Upper lobe of left lung (tissue), 4 donors: ENCODE measurements at regions not wholly inside any gene's neighbourhood (a gene's known extent, or its start where the extent isn't known, plus 50 kb on each side); places are given as distances from the start of the nearest gene placed in this dataset.

Experiments used
- CTCF ChIP-seq, 6 experiments: fragments of 450-650 bp in 4 of 6; fragments of 200-600 bp in 2 of 6; sonication (generic) in 2 of 6; IDR thresholded peaks; one replicate each; pipeline ENCODE4 v1.5.1; 2016 to 2019; ENCODE audit warnings: antibody characterized with exemption in 6 of 6
- EP300 ChIP-seq, 4 donors: sonication (generic); formaldehyde crosslinking; IDR thresholded peaks; one replicate each; pipeline ENCODE4 v1.5.1; 2017; ENCODE audit warnings: antibody characterized with exemption in 4 of 4, control low read depth in 2 of 4
- POLR2A ChIP-seq, 4 donors: fragments of 450-650 bp; IDR thresholded peaks; one replicate each; pipeline ENCODE4 v1.5.1; 2016 to 2017; ENCODE audit warnings: antibody characterized with exemption in 4 of 4, mild to moderate bottlenecking in 2 of 4
- POLR2AphosphoS5 ChIP-seq, 2 donors: sonication (generic); formaldehyde crosslinking; IDR thresholded peaks; one replicate each; pipeline ENCODE4 v1.5.1; 2017; ENCODE audit warnings: antibody characterized with exemption in 2 of 2

GRCh38 chr1:38336961-38337360 is 290.4 kb upstream of the POU3F1 start:
- TF ChIP-seq CTCF (IDR thresholded peaks at IDR 0.05): no peak
- TF ChIP-seq POLR2A (IDR thresholded peaks at IDR 0.05): no peak
- TF ChIP-seq POLR2AphosphoS5 (IDR thresholded peaks at IDR 0.05): no peak
- no peak for TF ChIP-seq EP300 (IDR thresholded peaks at IDR 0.05)
